GM12878 (cell line): ENCODE measurements at regions not wholly inside any gene's neighbourhood (a gene's known extent, or its start where the extent isn't known, plus 50 kb on each side); places are given as distances from the start of the nearest gene placed in this dataset.

ENCODE experiments used
- BACH1 ChIP-seq: fragments of 450-650 bp; IDR thresholded peaks from 2 replicates; pipeline ENCODE4 v1.6.1; 2017; ENCODE audit warnings: mild to moderate bottlenecking, borderline replicate concordance
- CHD2 ChIP-seq: IDR thresholded peaks from 2 replicates; pipeline ENCODE4 v1.6.1; 2011; ENCODE audit warnings: low read depth, low read length, improper control_type of control experiment, borderline replicate concordance
- CTCF ChIP-seq, 3 experiments: IDR thresholded peaks in 2 of 3; conservative IDR thresholded peaks in 1 of 3; 2 replicates each; pipeline ENCODE4 v1.5.1; 2011; ENCODE audit warnings: low read depth in 3 of 3, low read length in 3 of 3, mild to moderate bottlenecking in 3 of 3, control low read depth in 2 of 3, moderate library complexity in 2 of 3, inconsistent platforms in 1 of 3, mixed read lengths in 1 of 3; ENCODE audit not compliant: control insufficient read depth in 2 of 3, insufficient read depth in 1 of 3; ENCODE audit errors: extremely low read depth in 1 of 3
- EGR1 ChIP-seq, 2 experiments: IDR thresholded peaks; 1 replicate in 1 of 2; 2 replicates in 1 of 2; pipeline ENCODE4 v1.6.1; 2011 to 2012; ENCODE audit warnings: low read depth in 2 of 2, low read length in 2 of 2, borderline replicate concordance in 1 of 2, mild to moderate bottlenecking in 1 of 2, moderate library complexity in 1 of 2
- EP300 ChIP-seq, 2 experiments: fragments of 150-350 bp in 1 of 2; IDR thresholded peaks; 2 replicates each; pipeline ENCODE4 v1.6.1; 2011 to 2012; ENCODE audit warnings: low read depth in 2 of 2, low read length in 2 of 2, borderline replicate concordance in 1 of 2, improper control_type of control experiment in 1 of 2, inconsistent platforms in 1 of 2; ENCODE audit not compliant: control insufficient read depth in 1 of 2
- GATAD2B ChIP-seq: fragments of 450-650 bp; conservative IDR thresholded peaks from 2 replicates; pipeline ENCODE4 v1.6.1; 2017; ENCODE audit warnings: low read depth, mild to moderate bottlenecking, moderate library complexity
- HSF1 ChIP-seq: fragments of 150-350 bp; IDR thresholded peaks from 2 replicates; pipeline ENCODE4 v1.6.1; 2014; ENCODE audit warnings: mild to moderate bottlenecking, low read depth, low read length
- JUNB ChIP-seq: IDR thresholded peaks from 2 replicates; pipeline ENCODE4 v1.6.1; 2016; ENCODE audit warnings: antibody characterized with exemption, mild to moderate bottlenecking
- MYB ChIP-seq: fragments of 150-350 bp; IDR thresholded peaks from 2 replicates; pipeline ENCODE4 v1.6.1; 2014; ENCODE audit warnings: mild to moderate bottlenecking, low read depth, low read length, borderline replicate concordance
- POLR2AphosphoS2 ChIP-seq: IDR thresholded peaks from 2 replicates; pipeline ENCODE4 v1.6.1; 2011; ENCODE audit warnings: low read depth, mild to moderate bottlenecking, low read length, improper control_type of control experiment, moderate library complexity
- SMC3 ChIP-seq: IDR thresholded peaks from 2 replicates; pipeline ENCODE4 v1.6.1; 2011; ENCODE audit warnings: low read length, improper control_type of control experiment, borderline replicate concordance
- SP1 ChIP-seq: IDR thresholded peaks from one replicate; pipeline ENCODE4 v1.6.1; 2011; ENCODE audit warnings: low read depth, low read length
- TAF1 ChIP-seq: IDR thresholded peaks from 2 replicates; pipeline ENCODE4 v1.6.1; 2011; ENCODE audit warnings: mild to moderate bottlenecking, low read depth, low read length, borderline replicate concordance
- USF1 ChIP-seq: IDR thresholded peaks from 2 replicates; pipeline ENCODE4 v1.6.1; 2011; ENCODE audit warnings: borderline replicate concordance, low read depth, mild to moderate bottlenecking, moderate library complexity, mixed read lengths, low read length; ENCODE audit not compliant: insufficient read depth; ENCODE audit errors: extremely low read length

GRCh38 chr13:50387051-50387581 is 371.9 kb downstream of the KCNRG start:
- no peak for TF ChIP-seq JUNB
- no peak for TF ChIP-seq EGR1 (IDR thresholded peaks at IDR 0.05; ENCODE audit: borderline replicate concordance in 1 of 2, low read depth in 2 of 2, low read length in 2 of 2)
- TF ChIP-seq USF1, result no peak
- peak; percentile 15 to 26 (median 16); a peak in 4 of 6 replicates for TF ChIP-seq CTCF (IDR thresholded peaks at IDR 0.05 in 2 of 3, conservative IDR thresholded peaks at IDR 0.05 in 1 of 3; ENCODE audit: control insufficient read depth in 2 of 3, extremely low read depth in 1 of 3, insufficient read depth in 1 of 3, low read depth in 3 of 3, low read length in 3 of 3)
- TF ChIP-seq HSF1, result no peak
- TF ChIP-seq MYB, result no peak
- TF ChIP-seq CHD2, result no peak
- TF ChIP-seq EP300 (IDR thresholded peaks at IDR 0.05; ENCODE audit: borderline replicate concordance in 1 of 2, control insufficient read depth in 1 of 2, low read depth in 2 of 2, low read length in 2 of 2), result no peak
- no peak for TF ChIP-seq TAF1
- TF ChIP-seq POLR2AphosphoS2, result no peak
- peak; percentile 26; the same call in 1 of the 2 replicates for TF ChIP-seq SMC3
- no peak for TF ChIP-seq SP1
- TF ChIP-seq BACH1, result no peak
- TF ChIP-seq GATAD2B, result no peak
